OCI-M2 (cell line): ENCODE measurements at regions not wholly inside any gene's neighbourhood (a gene's known extent, or its start where the extent isn't known, plus 50 kb on each side); places are given as distances from the start of the nearest gene placed in this dataset.
"Not testable (repeated sequence)": the region's sequence is repeated elsewhere in the genome, so short reads cannot be mapped to it uniquely, and the experiment has no call there.

ENCODE experiments used
- DNase-seq: peaks from one replicate; lab custom pipeline; 2025; ENCODE audit not compliant: unreplicated experiment; lab: John Stamatoyannopoulos, UW

- DNase-seq, result no peak
Measured at GRCh38 chr14:85186082-85186481, 343.9 kb upstream of the FLRT2 start.

- DNase-seq, result no peak
Measured at GRCh38 chr14:85187521-85187920, 342.4 kb upstream of the FLRT2 start.

GRCh38 chr14:85188836-85189235, 341.1 kb upstream of the FLRT2 start:
- no peak for DNase-seq

- DNase-seq, result not testable (repeated sequence)
Measured at GRCh38 chr14:85189253-85189652, 340.7 kb upstream of the FLRT2 start.

GRCh38 chr14:85190251-85190650, 339.7 kb upstream of the FLRT2 start:
- no peak for DNase-seq

- no peak for DNase-seq
Measured at GRCh38 chr14:85191986-85192385, 338.0 kb upstream of the FLRT2 start.

GRCh38 chr14:85195872-85196477, 334.0 kb upstream of the FLRT2 start:
- DNase-seq, result no peak

GRCh38 chr14:85198001-85198400, 331.9 kb upstream of the FLRT2 start:
- no peak for DNase-seq

GRCh38 chr14:85205875-85206274, 324.1 kb upstream of the FLRT2 start:
- no peak for DNase-seq

- no peak for DNase-seq
Measured at GRCh38 chr14:85214471-85214870, 315.5 kb upstream of the FLRT2 start.

GRCh38 chr14:85217412-85217811, 312.5 kb upstream of the FLRT2 start:
- DNase-seq, result no peak

- DNase-seq, result no peak
Measured at GRCh38 chr14:85218982-85219381, 311.0 kb upstream of the FLRT2 start.

- no peak for DNase-seq
Measured at GRCh38 chr14:85221832-85222231, 308.1 kb upstream of the FLRT2 start.

- DNase-seq, result no peak
Measured at GRCh38 chr14:85222341-85222740, 307.6 kb upstream of the FLRT2 start.

GRCh38 chr14:85223667-85224066, 306.3 kb upstream of the FLRT2 start:
- DNase-seq, result no peak

GRCh38 chr14:85224241-85224640, 305.7 kb upstream of the FLRT2 start:
- no peak for DNase-seq

GRCh38 chr14:85233756-85234155, 296.2 kb upstream of the FLRT2 start:
- no peak for DNase-seq

- no peak for DNase-seq
Measured at GRCh38 chr14:85234156-85235025, 295.6 kb upstream of the FLRT2 start.

GRCh38 chr14:85235868-85236267, 294.1 kb upstream of the FLRT2 start:
- no peak for DNase-seq

- no peak for DNase-seq
Measured at GRCh38 chr14:85236296-85236695, 293.6 kb upstream of the FLRT2 start.

GRCh38 chr14:85239791-85240190, 290.2 kb upstream of the FLRT2 start:
- DNase-seq, result no peak

GRCh38 chr14:85241022-85241855, 288.7 kb upstream of the FLRT2 start:
- no peak for DNase-seq
